ENCODE measurements at regions not wholly inside any gene's neighbourhood (a gene's known extent, or its start where the extent isn't known, plus 50 kb on each side); places are given as distances from the start of the nearest gene placed in this dataset.

- Histone ChIP-seq H3K9me3 (no peaks in the 10 kb centered on the region), H3K27me3 (no peaks in the 10 kb centered on the region), H3K4me3 (no peak overlapping the region), H3K36me3 (no peaks in the 10 kb centered on the region), H3K27ac (no peak overlapping the region), H3K4me1 (no peaks in the 10 kb centered on the region)
- intact Hi-C loops (cut with DNase I), result no loop called here
- ATAC-seq (no peak), DNase-seq (no peak)
- TF ChIP-seq, protein P1, sequence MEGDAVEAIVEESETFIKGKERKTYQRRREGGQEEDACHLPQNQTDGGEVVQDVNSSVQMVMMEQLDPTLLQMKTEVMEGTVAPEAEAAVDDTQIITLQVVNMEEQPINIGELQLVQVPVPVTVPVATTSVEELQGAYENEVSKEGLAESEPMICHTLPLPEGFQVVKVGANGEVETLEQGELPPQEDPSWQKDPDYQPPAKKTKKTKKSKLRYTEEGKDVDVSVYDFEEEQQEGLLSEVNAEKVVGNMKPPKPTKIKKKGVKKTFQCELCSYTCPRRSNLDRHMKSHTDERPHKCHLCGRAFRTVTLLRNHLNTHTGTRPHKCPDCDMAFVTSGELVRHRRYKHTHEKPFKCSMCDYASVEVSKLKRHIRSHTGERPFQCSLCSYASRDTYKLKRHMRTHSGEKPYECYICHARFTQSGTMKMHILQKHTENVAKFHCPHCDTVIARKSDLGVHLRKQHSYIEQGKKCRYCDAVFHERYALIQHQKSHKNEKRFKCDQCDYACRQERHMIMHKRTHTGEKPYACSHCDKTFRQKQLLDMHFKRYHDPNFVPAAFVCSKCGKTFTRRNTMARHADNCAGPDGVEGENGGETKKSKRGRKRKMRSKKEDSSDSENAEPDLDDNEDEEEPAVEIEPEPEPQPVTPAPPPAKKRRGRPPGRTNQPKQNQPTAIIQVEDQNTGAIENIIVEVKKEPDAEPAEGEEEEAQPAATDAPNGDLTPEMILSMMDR (IDR thresholded peaks at IDR 0.05), result no peak
- no peak for TF ChIP-seq POLR2A (IDR thresholded peaks at IDR 0.05)
- 49% methylated on average over 5 of the region's 5 CpGs for WGBS (ENCODE audit: insufficient coverage, low coverage, low lambda C conversion rate, missing lambda C conversion rate)
These were observed 91.9 kb upstream of the HMGCLL1 start for GRCh38 chr6:55670850-55671413.

- 60% methylated on average over 1 of the region's 1 CpG for WGBS (ENCODE audit: insufficient coverage, low coverage, low lambda C conversion rate, missing lambda C conversion rate)
- Histone ChIP-seq H3K9me3 (no peaks in the 10 kb centered on the region), H3K36me3 (no peaks in the 10 kb centered on the region), H3K4me1 (no peaks in the 10 kb centered on the region), H3K27me3 (no peaks in the 10 kb centered on the region), H3K4me3 (no peak overlapping the region), H3K27ac (no peak overlapping the region)
- TF ChIP-seq, protein P1 (IDR thresholded peaks at IDR 0.05), result no peak
- TF ChIP-seq POLR2A (IDR thresholded peaks at IDR 0.05), result no peak
- no peak for DNase-seq
- intact Hi-C loops (cut with DNase I), result no loop called here
- no peak for ATAC-seq
These were observed 90.0 kb upstream of the HMGCLL1 start for GRCh38 chr6:55669028-55669427.

DNA sequence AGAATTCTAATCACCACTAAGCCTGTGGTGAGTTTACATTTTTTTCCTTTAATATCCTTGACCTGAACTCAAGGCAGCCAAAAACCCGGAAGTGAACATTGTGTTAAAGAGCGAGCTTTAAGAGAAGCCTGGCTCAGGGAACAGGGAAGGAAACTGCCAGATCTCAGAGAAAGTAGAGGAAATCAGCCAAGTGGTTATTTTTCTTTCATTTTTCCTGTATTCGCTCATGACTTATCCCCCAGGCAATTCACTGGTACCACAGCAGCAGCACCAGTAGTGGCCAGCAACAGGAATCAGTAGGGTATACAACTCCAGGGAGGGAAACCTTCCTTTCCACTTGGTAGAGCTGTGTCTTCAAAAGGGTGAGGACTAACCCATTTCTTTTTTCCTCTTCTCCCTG lies 89.6 kb upstream of the HMGCLL1 start:
- TF ChIP-seq, protein P1 (IDR thresholded peaks at IDR 0.05), result no peak
- no peak for TF ChIP-seq POLR2A (IDR thresholded peaks at IDR 0.05)
- no peak for DNase-seq
- WGBS (ENCODE audit: insufficient coverage, low coverage, low lambda C conversion rate, missing lambda C conversion rate), result 35% methylated on average over 3 of the region's 3 CpGs
- Histone ChIP-seq H3K4me1 (no peaks in the 10 kb centered on the region), H3K27ac (no peak overlapping the region), H3K4me3 (no peak overlapping the region), H3K27me3 (no peaks in the 10 kb centered on the region), H3K36me3 (no peaks in the 10 kb centered on the region), H3K9me3 (no peaks in the 10 kb centered on the region)
- ATAC-seq, result peak in 1 of 4 donors; percentile 14
- intact Hi-C loops (cut with DNase I), result no loop called here

DNA sequence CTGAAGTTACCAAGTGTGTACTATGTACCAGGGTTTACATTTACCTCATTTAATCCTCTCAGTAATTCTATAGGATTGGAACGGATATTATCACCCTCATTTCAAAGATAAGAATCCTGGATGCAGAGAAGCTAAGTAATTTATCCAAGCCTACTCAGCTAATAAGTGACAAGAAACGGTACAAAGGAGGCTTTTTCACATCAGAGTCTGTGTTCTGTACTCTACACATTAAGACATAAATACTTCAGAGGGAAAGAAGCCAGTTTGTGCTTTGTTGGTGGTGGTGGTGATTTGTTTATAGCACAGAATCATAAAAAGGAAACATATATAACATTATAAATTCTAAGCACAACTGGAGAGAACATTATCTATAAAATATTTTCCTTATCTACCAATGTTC lies 88.3 kb upstream of the HMGCLL1 start:
- no peak for ATAC-seq
- no peak for DNase-seq
- Histone ChIP-seq H3K9me3 (no peaks in the 10 kb centered on the region), H3K4me3 (no peak overlapping the region), H3K4me1 (no peaks in the 10 kb centered on the region), H3K27ac (no peak overlapping the region), H3K36me3 (no peaks in the 10 kb centered on the region), H3K27me3 (no peaks in the 10 kb centered on the region)
- no peak for TF ChIP-seq POLR2A (IDR thresholded peaks at IDR 0.05)
- TF ChIP-seq, protein P1 (IDR thresholded peaks at IDR 0.05), result no peak
- intact Hi-C loops (cut with DNase I), result no loop called here
- WGBS (ENCODE audit: insufficient coverage, low coverage, low lambda C conversion rate, missing lambda C conversion rate), result 29% methylated on average over 2 of the region's 2 CpGs
